Testis (tissue), 2 donors: ENCODE measurements at regions not wholly inside any gene's neighbourhood (a gene's known extent, or its start where the extent isn't known, plus 50 kb on each side); places are given as distances from the start of the nearest gene placed in this dataset.

Experiments
- POLR2A ChIP-seq: fragments of 450-650 bp; IDR thresholded peaks from one replicate; pipeline ENCODE4 v1.6.1; 2017; ENCODE audit warnings: antibody characterized with exemption, mild to moderate bottlenecking, moderate library complexity
- TF ChIP-seq, protein P1 (sequence below), 3 experiments: fragments of 450-650 bp in 2 of 3; fragments of 200-600 bp in 1 of 3; sonication (generic) in 1 of 3; IDR thresholded peaks; one replicate each; pipeline ENCODE4 v1.5.1; 2016 to 2019; ENCODE audit warnings: antibody characterized with exemption in 3 of 3, mild to moderate bottlenecking in 2 of 3, moderate library complexity in 1 of 3

DNA sequence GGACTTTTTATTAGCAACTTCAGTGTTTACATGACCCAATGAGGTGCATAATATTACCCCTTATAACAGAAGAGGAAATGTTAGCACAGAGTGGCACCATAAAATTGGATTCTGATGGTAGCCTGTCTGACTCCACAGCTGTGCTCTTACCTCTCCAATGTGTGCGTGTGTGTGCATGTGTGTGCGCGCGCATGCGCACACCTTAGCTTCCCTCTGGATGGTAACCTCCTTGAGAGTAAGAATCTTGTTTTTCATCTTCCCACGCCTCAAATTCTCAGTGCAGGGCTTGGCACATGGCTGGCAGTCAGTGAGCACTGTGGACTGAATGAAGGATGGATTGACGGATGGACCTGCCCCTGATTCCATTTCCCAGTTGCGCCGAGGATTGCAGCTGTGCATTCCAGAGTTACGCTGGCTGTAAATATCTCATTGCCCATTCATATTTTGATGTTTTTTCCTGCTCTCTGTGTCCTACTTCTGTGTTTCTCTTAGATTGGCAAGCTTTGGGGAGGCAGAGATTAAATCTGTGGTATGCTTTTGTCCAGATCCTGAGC lies 99.2 kb upstream of the WASF3 start:
- TF ChIP-seq, protein P1, sequence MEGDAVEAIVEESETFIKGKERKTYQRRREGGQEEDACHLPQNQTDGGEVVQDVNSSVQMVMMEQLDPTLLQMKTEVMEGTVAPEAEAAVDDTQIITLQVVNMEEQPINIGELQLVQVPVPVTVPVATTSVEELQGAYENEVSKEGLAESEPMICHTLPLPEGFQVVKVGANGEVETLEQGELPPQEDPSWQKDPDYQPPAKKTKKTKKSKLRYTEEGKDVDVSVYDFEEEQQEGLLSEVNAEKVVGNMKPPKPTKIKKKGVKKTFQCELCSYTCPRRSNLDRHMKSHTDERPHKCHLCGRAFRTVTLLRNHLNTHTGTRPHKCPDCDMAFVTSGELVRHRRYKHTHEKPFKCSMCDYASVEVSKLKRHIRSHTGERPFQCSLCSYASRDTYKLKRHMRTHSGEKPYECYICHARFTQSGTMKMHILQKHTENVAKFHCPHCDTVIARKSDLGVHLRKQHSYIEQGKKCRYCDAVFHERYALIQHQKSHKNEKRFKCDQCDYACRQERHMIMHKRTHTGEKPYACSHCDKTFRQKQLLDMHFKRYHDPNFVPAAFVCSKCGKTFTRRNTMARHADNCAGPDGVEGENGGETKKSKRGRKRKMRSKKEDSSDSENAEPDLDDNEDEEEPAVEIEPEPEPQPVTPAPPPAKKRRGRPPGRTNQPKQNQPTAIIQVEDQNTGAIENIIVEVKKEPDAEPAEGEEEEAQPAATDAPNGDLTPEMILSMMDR (IDR thresholded peaks at IDR 0.05), result no peak
- TF ChIP-seq POLR2A, result no peak
